ENCODE measurements at regions not wholly inside any gene's neighbourhood (a gene's known extent, or its start where the extent isn't known, plus 50 kb on each side); places are given as distances from the start of the nearest gene placed in this dataset.
A peak's percentile ranks its signal among the peaks of the same experiment; 100 is the strongest.

DNA sequence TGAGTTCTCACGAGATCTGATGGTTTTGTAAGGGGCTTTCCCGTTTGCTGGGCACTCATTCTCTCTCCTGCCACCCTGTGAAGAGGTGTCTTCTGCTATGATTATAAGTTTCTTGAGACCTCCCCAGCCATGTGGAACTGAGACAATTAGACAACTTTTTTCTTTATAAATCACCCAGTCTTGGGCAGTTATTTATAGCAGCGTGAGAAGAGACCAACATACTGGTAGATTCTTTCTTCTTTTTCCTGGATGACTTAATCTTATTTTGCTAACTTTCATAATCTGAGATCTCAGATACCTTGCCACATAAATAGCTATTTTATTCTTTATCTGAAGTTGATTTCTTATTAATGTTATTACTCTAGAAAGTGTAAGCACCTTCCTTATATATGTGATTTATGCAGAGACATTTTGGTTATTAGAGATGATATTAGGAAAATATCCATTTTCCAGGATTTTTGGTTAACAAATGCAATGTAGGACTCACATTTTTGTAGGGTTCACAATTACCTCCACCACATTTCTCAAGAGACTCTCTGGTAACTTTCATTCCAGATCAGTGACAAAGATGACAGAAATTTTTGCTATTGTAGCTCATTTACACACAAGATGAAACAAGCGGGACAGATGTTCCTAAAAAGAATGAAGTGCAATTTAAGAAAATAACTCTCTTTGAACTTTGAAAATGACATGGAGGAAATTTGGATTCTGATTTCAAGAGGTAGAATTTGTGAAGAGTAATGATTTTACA, 97.9 kb upstream of the RND3 start:
- in situ Hi-C loops (cut with MboI; ENCODE audit: low sequenced_read_pairs, unreplicated experiment): no loop called here
- TF ChIP-seq, protein P1, sequence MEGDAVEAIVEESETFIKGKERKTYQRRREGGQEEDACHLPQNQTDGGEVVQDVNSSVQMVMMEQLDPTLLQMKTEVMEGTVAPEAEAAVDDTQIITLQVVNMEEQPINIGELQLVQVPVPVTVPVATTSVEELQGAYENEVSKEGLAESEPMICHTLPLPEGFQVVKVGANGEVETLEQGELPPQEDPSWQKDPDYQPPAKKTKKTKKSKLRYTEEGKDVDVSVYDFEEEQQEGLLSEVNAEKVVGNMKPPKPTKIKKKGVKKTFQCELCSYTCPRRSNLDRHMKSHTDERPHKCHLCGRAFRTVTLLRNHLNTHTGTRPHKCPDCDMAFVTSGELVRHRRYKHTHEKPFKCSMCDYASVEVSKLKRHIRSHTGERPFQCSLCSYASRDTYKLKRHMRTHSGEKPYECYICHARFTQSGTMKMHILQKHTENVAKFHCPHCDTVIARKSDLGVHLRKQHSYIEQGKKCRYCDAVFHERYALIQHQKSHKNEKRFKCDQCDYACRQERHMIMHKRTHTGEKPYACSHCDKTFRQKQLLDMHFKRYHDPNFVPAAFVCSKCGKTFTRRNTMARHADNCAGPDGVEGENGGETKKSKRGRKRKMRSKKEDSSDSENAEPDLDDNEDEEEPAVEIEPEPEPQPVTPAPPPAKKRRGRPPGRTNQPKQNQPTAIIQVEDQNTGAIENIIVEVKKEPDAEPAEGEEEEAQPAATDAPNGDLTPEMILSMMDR (IDR thresholded peaks at IDR 0.05; ENCODE audit: borderline replicate concordance, control extremely low read depth, extremely low read depth, insufficient read depth, missing control alignments): no peak
- no peak for DNase-seq (ENCODE audit: low spot score)

DNA sequence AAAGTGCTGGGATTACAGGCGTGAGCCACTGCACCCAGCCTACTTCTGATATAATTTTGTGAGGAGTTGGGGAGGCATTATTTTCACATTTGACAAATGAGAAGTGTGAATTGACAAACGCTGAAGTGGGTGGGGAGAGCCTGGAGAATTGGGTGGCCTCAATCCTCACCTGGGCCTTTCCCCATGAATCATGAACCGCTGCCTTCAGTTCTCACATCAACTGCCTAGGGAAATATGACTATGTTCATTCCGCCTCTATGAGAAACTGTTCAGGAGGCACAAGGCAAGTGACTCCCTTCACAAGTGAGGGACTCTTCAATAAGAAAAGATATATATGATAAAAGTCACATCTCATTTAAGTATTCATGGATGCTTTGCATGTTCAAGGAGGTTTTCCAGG, 96.6 kb upstream of the RND3 start:
- in situ Hi-C loops (cut with MboI; ENCODE audit: low sequenced_read_pairs, unreplicated experiment): no loop called here
- TF ChIP-seq, protein P1 (IDR thresholded peaks at IDR 0.05; ENCODE audit: borderline replicate concordance, control extremely low read depth, extremely low read depth, insufficient read depth, missing control alignments): no peak
- no peak for DNase-seq (ENCODE audit: low spot score)

DNA sequence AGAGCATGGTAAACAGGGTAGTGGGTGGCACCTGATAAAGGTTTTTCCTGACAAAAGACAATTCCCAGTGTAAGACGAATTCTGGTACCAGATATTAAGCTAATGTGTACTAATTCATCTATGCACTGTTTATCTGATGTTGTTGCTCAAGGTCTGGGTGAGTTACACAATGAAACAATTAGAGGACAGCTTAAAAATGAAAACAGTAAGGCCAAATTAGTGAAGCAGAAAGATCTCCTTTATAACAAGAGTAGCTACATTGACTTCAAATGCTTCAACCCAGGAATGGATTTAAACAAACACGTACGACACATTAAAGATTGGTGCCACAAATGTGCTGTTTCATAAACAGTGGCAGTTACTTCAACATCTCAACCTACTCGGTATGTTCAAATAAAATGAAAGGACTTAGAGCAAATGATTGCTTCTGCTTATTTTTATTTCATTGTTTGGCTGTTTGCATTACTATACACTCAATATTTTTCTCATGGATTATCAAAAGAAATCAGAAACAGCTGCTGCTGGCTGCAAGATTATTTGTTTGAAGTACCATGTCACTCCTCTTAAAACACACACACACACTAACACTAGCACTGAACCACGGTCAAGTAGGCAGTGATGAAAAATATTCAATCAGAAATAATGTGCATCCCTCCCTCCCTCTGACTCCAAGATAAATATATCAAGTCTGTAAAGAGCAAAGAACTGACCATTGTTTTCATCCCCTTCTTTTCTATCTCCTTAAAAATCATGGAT, 94.4 kb upstream of the RND3 start:
- DNase-seq (ENCODE audit: low spot score): no peak
- in situ Hi-C loops (cut with MboI; ENCODE audit: low sequenced_read_pairs, unreplicated experiment): no loop called here
- TF ChIP-seq, protein P1 (IDR thresholded peaks at IDR 0.05; ENCODE audit: borderline replicate concordance, control extremely low read depth, extremely low read depth, insufficient read depth, missing control alignments): no peak

DNA sequence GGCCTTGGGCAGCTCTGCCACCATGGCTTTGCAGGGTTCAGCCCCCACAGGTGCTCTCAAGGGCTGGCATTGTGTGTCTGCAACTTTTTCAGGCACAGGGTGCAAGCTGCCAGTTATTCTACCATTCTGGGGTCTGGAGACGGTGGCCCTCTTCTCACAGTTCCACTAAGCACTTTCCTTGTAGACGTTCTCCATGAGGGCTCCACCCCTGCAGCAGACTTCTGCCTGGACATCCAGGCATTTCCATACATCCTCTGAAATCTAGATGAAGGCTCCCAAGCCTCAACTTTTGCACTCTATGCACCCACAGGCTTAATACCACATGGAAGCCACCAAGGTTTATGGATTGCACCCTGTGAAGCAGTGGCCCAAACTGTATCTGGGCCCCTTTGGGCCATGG, 91.0 kb upstream of the RND3 start:
- no peak for DNase-seq (ENCODE audit: low spot score)
- in situ Hi-C loops (cut with MboI; ENCODE audit: low sequenced_read_pairs, unreplicated experiment): no loop called here
- TF ChIP-seq, protein P1 (IDR thresholded peaks at IDR 0.05; ENCODE audit: borderline replicate concordance, control extremely low read depth, extremely low read depth, insufficient read depth, missing control alignments): no peak

DNA sequence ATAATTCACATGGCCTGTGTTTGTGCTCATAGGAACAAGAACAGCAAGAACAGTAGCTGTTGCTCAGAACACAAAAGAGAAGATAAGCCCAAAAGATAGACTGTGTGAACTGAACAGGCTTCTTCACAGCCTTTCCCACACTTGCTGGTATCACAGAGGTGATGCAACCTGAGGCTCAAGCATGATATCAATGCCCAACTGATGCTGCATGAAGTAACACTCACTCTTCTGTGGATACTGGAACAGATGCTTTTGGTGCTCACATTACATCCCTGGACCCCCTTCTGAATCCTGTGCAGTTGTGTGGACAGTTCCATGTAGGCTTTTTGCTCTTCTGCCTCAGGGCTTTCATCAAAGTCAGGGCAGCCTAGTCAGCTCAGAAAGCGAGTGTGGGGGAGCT, 88.4 kb upstream of the RND3 start:
- DNase-seq (ENCODE audit: low spot score): no peak
- in situ Hi-C loops (cut with MboI; ENCODE audit: low sequenced_read_pairs, unreplicated experiment): no loop called here
- TF ChIP-seq, protein P1 (IDR thresholded peaks at IDR 0.05; ENCODE audit: borderline replicate concordance, control extremely low read depth, extremely low read depth, insufficient read depth, missing control alignments): no peak

DNA sequence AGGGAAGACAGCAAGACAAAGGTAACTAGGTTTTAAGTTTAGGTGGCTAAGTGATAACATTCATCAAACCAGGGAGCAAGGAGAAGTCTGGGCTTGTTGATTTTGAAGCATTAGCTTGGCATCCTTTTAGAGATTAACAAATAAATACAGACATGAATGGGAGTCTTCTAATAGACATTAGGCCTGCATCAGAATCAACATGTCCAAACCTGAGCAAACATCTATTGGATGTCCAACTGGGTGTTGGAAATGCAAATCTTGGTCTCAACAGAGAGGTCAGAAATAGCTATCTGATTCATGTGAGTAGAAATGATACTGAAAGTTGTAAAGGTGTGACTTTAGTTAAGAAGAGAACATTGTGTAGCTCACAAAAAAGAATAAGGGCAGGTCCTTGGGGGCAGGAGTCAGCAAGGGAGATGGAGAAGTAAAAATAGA, 85.5 kb upstream of the RND3 start:
- DNase-seq (ENCODE audit: low spot score): peak; percentile 22
- TF ChIP-seq, protein P1 (IDR thresholded peaks at IDR 0.05; ENCODE audit: borderline replicate concordance, control extremely low read depth, extremely low read depth, insufficient read depth, missing control alignments): no peak
- in situ Hi-C loops (cut with MboI; ENCODE audit: low sequenced_read_pairs, unreplicated experiment): no loop called here

Measured in GM13976 (cell line).